ENCODE measurements at regions not wholly inside any gene's neighbourhood (a gene's known extent, or its start where the extent isn't known, plus 50 kb on each side); places are given as distances from the start of the nearest gene placed in this dataset.

DNA sequence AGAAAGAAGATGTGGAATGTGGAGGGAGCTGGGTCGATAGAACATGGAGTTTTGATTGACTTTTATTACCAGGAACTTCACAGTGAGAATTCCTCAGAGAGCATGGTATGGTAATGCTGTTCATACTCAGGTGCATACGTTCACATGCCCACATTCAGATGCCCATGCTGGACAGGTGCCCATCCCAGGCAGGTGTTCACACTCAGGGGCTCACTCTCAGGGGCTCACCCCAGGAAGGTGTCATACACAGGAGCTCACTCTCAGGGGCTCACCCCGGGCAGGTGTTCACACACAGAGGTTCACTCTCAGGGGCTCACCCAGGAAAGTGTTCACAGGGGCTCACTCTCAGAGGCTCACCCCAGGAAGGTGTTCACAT lies 360.0 kb upstream of the SFSWAP start:
- no peak for TF ChIP-seq POLR2A (IDR thresholded peaks at IDR 0.05; ENCODE audit: low read depth, low read length)
- TF ChIP-seq TAF1 (IDR thresholded peaks at IDR 0.05; ENCODE audit: borderline replicate concordance, low read depth, low read length) = no peak
- no peak for TF ChIP-seq POLR2AphosphoS5 (IDR thresholded peaks at IDR 0.05; ENCODE audit: low read depth, low read length)
- no peak for FAIRE-seq
- no peak for DNase-seq (ENCODE audit: insufficient read length)

DNA sequence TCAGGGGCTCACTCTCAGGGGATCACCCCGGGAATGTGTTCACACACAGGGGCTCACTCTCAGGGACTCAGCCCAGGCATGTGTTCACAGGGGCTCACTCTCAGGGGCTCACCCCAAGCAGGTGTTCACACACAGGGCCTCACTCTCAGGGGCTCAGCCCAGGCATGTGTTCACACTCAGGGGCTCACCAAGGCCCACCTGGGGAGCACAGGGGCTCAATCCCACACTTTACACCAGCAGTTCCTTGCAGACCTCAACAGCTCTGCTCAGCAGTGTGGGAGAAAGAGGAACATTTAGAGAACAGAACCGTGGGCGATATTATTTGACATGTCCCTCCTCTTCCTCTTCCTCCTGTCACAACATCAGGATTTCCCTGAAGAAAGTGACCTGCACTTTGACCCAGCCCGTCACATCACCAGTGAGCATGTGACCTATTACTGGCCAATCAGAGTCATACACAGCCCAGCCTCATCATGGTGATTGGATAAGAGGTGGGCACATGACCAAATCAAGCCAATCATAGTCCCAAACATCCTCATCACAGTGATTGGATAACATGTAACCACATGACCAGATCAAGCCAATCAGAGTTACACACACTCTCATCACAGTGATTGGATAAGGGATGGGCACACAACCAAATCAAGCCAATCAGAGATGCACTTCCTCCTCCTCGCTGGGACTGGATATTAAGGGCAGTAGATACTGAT lies 359.4 kb upstream of the SFSWAP start:
- no peak for DNase-seq (ENCODE audit: insufficient read length)
- no peak for FAIRE-seq
- TF ChIP-seq POLR2A (IDR thresholded peaks at IDR 0.05; ENCODE audit: low read depth, low read length) = no peak

DNA sequence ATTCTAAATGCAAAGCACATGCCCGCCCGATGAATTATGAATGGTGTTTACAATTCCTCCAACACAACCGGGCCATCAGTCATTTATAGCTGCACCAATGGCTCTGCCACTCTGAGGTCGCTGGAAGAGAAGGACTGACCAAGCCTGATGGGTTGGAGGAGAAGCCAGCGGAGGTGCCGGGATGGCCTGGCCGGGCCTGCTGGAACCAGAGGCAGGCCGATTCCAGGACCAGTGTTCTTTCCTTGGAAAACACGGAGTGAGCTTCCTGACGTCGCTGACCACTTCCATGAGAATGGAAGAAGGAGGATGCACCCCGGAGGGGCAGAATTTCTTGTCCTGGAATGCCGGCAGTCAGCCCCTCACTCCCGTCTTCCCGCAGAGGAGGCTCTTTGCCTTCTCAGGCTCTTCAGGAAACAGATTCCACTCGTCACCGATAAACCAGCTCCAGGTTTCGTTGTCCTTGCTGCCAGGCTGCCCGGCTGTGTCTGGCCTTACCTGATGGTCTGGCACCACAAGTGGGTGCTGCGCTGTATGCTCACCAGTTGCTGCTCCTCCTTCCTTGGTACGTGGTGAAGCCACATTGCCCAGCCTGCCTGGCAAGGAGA lies 358.5 kb upstream of the SFSWAP start:
- no peak for FAIRE-seq

DNA sequence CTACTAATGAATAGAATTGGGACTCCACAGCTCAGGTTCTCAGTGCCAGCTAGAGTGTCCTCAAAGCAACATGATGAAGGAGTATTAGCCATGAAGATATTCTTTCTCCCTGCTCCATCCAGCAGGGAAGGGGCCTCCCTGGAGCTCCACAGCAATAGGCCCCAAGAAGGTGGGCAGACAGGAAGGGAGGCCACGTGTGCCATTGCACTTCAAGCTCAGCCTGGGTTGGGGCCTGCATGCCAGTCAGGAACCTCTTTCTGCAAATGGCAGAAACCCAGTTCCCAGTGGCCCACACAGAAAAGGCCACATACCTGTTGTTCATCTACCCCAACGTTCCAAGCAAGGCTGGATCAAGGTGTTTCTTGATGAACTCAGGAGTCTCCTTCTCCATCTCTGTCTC lies 357.5 kb upstream of the SFSWAP start:
- DNase-seq (ENCODE audit: insufficient read length) (no peak), FAIRE-seq (no peak)
- TF ChIP-seq POLR2AphosphoS5 (IDR thresholded peaks at IDR 0.05; ENCODE audit: low read depth, low read length) (no peak), TAF1 (IDR thresholded peaks at IDR 0.05; ENCODE audit: borderline replicate concordance, low read depth, low read length) (no peak), POLR2A (IDR thresholded peaks at IDR 0.05; ENCODE audit: low read depth, low read length) (no peak)

More for the DNA sequence above, 358.5 kb upstream of the SFSWAP start:
- no peak for TF ChIP-seq POLR2A (IDR thresholded peaks at IDR 0.05; ENCODE audit: low read depth, low read length)
- no peak for TF ChIP-seq TAF1 (IDR thresholded peaks at IDR 0.05; ENCODE audit: borderline replicate concordance, low read depth, low read length)
- no peak for TF ChIP-seq POLR2AphosphoS5 (IDR thresholded peaks at IDR 0.05; ENCODE audit: low read depth, low read length)
- DNase-seq (ENCODE audit: insufficient read length) = no peak

- no peak for TF ChIP-seq POLR2AphosphoS5 (IDR thresholded peaks at IDR 0.05; ENCODE audit: low read depth, low read length)
- TF ChIP-seq TAF1 (IDR thresholded peaks at IDR 0.05; ENCODE audit: borderline replicate concordance, low read depth, low read length) = no peak
- no peak for TF ChIP-seq POLR2A (IDR thresholded peaks at IDR 0.05; ENCODE audit: low read depth, low read length)
- FAIRE-seq (no peak), DNase-seq (ENCODE audit: insufficient read length) (no peak)
Observed at GRCh38 chr12:131353826-131354225, 357.1 kb upstream of the SFSWAP start.

DNA sequence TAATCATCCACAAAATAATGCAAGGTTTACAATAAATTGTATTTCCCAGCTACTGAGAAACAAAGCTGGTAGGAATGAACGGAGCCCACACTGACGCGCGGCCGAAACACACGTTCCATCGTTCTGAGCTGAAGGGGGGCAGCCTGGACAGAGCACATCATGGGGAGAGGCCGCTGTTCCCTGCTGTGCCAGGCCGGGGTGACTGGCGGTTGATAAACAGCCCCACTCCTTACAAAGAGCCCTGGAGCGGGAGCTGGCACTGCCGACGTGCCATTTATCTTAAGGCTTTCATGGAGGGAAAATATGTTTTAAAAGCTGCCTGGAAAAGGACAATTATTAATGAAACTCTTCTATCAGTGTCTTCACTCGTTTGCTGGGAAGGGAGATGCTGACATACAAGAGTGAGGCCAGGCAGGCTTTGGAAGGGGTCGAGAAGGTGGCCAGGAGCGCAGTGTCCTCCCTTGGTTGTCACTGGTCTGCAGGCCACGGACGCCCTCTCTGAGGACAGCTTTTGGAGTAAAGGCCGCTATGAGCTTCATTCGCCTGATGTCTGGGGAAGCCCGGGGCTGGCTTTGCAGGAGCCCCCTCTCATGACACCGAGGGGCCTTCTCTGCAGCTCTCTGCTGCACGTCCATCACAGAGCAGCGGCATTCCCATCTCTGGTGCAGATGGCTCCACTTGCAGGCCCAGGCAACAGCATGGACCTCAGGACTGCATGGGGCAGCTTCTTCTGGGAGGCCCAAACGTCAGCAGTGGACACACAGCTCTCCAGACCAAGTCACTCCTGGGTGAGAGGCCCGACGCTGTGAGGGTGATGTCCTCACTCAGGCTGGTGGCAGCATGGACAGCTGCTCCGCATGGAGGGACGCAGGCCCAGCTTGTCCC lies 355.3 kb upstream of the SFSWAP start:
- DNase-seq (ENCODE audit: insufficient read length) (no peak), FAIRE-seq (no peak)
- TF ChIP-seq TAF1 (IDR thresholded peaks at IDR 0.05; ENCODE audit: borderline replicate concordance, low read depth, low read length) = no peak
- TF ChIP-seq POLR2A (IDR thresholded peaks at IDR 0.05; ENCODE audit: low read depth, low read length) = no peak
- TF ChIP-seq POLR2AphosphoS5 (IDR thresholded peaks at IDR 0.05; ENCODE audit: low read depth, low read length) = no peak

DNA sequence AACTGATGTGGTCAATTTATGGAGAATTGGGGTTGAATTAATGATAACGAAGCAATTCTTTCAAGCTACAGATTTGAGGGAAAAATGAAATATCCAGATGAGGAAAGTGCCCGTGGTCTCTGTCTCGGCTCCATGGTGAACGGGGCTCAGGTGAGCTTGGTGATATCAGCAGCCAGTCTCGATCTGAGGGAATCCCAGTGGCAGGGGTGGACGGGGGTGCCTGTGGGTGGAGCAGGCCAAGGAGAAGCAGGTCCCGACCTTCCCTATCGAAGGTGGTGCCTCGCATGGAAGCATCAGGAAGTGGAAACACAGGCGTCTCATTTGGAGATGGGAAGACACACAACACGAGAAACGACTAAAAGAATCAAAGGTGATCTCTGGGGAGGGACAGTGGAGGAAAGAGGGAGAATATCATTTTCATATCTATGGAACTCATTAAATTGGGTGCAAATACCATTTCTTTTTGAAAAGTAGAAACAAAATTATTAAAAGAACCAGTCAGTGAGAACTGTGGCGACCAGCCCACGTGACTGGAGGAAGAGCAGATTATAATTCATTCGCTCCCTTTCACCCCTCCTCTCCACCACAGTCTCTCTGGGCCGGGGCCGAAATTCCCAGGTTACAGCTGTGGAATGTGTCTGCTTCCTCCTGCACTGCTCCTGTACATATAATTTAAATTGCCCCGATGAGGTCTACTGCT lies 354.3 kb upstream of the SFSWAP start:
- DNase-seq (ENCODE audit: insufficient read length) (no peak), FAIRE-seq (no peak)
- TF ChIP-seq POLR2A (IDR thresholded peaks at IDR 0.05; ENCODE audit: low read depth, low read length) (no peak), TAF1 (IDR thresholded peaks at IDR 0.05; ENCODE audit: borderline replicate concordance, low read depth, low read length) (no peak), POLR2AphosphoS5 (IDR thresholded peaks at IDR 0.05; ENCODE audit: low read depth, low read length) (no peak)

- no peak for FAIRE-seq
- DNase-seq (ENCODE audit: insufficient read length) = no peak
- no peak for TF ChIP-seq TAF1 (IDR thresholded peaks at IDR 0.05; ENCODE audit: borderline replicate concordance, low read depth, low read length)
- TF ChIP-seq POLR2A (IDR thresholded peaks at IDR 0.05; ENCODE audit: low read depth, low read length) = no peak
- no peak for TF ChIP-seq POLR2AphosphoS5 (IDR thresholded peaks at IDR 0.05; ENCODE audit: low read depth, low read length)
Observed at GRCh38 chr12:131357185-131357747, 353.6 kb upstream of the SFSWAP start.

DNA sequence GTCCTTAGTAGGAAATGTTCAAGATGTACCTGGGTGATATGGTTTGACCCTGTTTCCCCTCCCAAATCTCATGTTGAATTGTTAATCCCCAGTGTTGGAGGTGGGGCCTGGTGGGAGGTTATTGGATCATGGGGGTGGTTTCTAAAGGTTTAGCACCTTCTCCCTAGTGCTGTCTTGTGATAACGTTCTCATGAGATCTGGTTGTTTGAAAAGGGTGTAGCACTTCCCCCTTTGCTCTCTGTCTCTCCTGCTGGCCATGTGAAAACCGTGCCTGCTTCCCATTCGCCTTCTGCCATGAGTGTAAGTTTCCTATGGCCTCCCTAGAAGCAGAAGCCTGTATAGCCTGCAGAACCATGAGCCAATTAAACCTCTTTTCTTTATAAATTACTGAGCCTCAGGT lies 353.0 kb upstream of the SFSWAP start:
- DNase-seq (ENCODE audit: insufficient read length) = no peak
- no peak for TF ChIP-seq POLR2AphosphoS5 (IDR thresholded peaks at IDR 0.05; ENCODE audit: low read depth, low read length)
- no peak for TF ChIP-seq TAF1 (IDR thresholded peaks at IDR 0.05; ENCODE audit: borderline replicate concordance, low read depth, low read length)
- TF ChIP-seq POLR2A (IDR thresholded peaks at IDR 0.05; ENCODE audit: low read depth, low read length) = no peak
- no peak for FAIRE-seq

GRCh38 chr12:131362291-131363211 lies 348.3 kb upstream of the SFSWAP start:
- TF ChIP-seq TAF1 (IDR thresholded peaks at IDR 0.05; ENCODE audit: borderline replicate concordance, low read depth, low read length) (no peak), POLR2AphosphoS5 (IDR thresholded peaks at IDR 0.05; ENCODE audit: low read depth, low read length) (no peak), POLR2A (IDR thresholded peaks at IDR 0.05; ENCODE audit: low read depth, low read length) (no peak)
- DNase-seq (ENCODE audit: insufficient read length) (no peak), FAIRE-seq (no peak)

Data from GM12892 (cell line).